Immature natural killer cell (primary cell): ENCODE measurements at regions not wholly inside any gene's neighbourhood (a gene's known extent, or its start where the extent isn't known, plus 50 kb on each side); places are given as distances from the start of the nearest gene placed in this dataset.

ENCODE experiments used
- DNase-seq, 3 donors: peaks; one replicate each; pipeline ENCODE4 v3.0.0; 2022; ENCODE audit warnings: mixed read lengths in 1 of 3
- H3K27ac Mint-ChIP-seq, 6 donors: one replicate each; pipeline ENCODE4 v1.8.0; 2020; ENCODE audit warnings: mixed read lengths in 6 of 6, mild to moderate bottlenecking in 5 of 6, inconsistent platforms in 4 of 6, moderate library complexity in 3 of 6
- H3K27me3 Mint-ChIP-seq, 3 donors: one replicate each; pipeline ENCODE4 v1.8.0; 2020 to 2021; ENCODE audit warnings: low read depth in 3 of 3, mild to moderate bottlenecking in 3 of 3, mixed read lengths in 3 of 3, moderate library complexity in 3 of 3, inconsistent platforms in 1 of 3
- H3K36me3 Mint-ChIP-seq, 3 donors: one replicate each; pipeline ENCODE4 v1.8.0; 2020; ENCODE audit warnings: mixed read lengths in 3 of 3, inconsistent platforms in 2 of 3, mild to moderate bottlenecking in 2 of 3
- H3K4me1 Mint-ChIP-seq, 2 donors: one replicate each; pipeline ENCODE4 v1.8.0; 2020; ENCODE audit warnings: inconsistent platforms in 2 of 2, mild to moderate bottlenecking in 2 of 2, mixed read lengths in 2 of 2, moderate library complexity in 1 of 2
- H3K4me3 Mint-ChIP-seq, 5 donors: one replicate each; pipeline ENCODE4 v1.8.0; 2020; ENCODE audit warnings: mild to moderate bottlenecking in 5 of 5, mixed read lengths in 5 of 5, inconsistent platforms in 3 of 5, moderate library complexity in 3 of 5
- H3K9me3 Mint-ChIP-seq, 6 donors: one replicate each; pipeline ENCODE4 v1.8.0; 2020; ENCODE audit warnings: mild to moderate bottlenecking in 6 of 6, mixed read lengths in 6 of 6, inconsistent platforms in 4 of 6, moderate library complexity in 3 of 6

- Mint-ChIP-seq H3K36me3 (no peaks in the 10 kb centered on the region), H3K9me3 (no peaks in the 10 kb centered on the region), H3K4me3 (no peak overlapping the region), H3K27me3 (peaks cover 1 to 3% (median 3%) of the 10 kb centered on the region in 3 donors), H3K4me1 (no peaks in the 10 kb centered on the region), H3K27ac (no peak overlapping the region)
- DNase-seq, result no peak
Measured at GRCh38 chr3:72331076-72331475, 517.2 kb downstream of the SHQ1 start.

- Mint-ChIP-seq H3K36me3 (no peaks in the 10 kb centered on the region), H3K4me1 (no peaks in the 10 kb centered on the region), H3K4me3 (no peak overlapping the region), H3K9me3 (no peaks in the 10 kb centered on the region), H3K27ac (no peak overlapping the region), H3K27me3 (peaks cover 0 to 3% (median 1%) of the 10 kb centered on the region in 3 donors)
- DNase-seq, result no peak
Measured at GRCh38 chr3:72329354-72329753, 518.9 kb downstream of the SHQ1 start.

GRCh38 chr3:72328755-72329277, 519.4 kb downstream of the SHQ1 start:
- H3K27me3 Mint-ChIP-seq, result peaks cover 0 to 3% (median 1%) of the 10 kb centered on the region in 3 donors
- H3K27ac Mint-ChIP-seq, result no peak overlapping the region
- no peak for DNase-seq
- H3K9me3 Mint-ChIP-seq, result no peaks in the 10 kb centered on the region
- no peaks in the 10 kb centered on the region for H3K36me3 Mint-ChIP-seq
- no peak overlapping the region for H3K4me3 Mint-ChIP-seq
- no peaks in the 10 kb centered on the region for H3K4me1 Mint-ChIP-seq

- H3K27me3 Mint-ChIP-seq, result peaks cover 0 to 3% (median 1%) of the 10 kb centered on the region in 3 donors
Measured at GRCh38 chr3:72327008-72327407, 521.2 kb downstream of the SHQ1 start.

GRCh38 chr3:72324253-72324811, 523.9 kb downstream of the SHQ1 start:
- H3K27ac Mint-ChIP-seq, result no peak overlapping the region
- H3K4me1 Mint-ChIP-seq, result no peaks in the 10 kb centered on the region
- no peak overlapping the region for H3K4me3 Mint-ChIP-seq
- H3K27me3 Mint-ChIP-seq, result peaks cover 0 to 5% (median 4%) of the 10 kb centered on the region in 3 donors
- no peaks in the 10 kb centered on the region for H3K36me3 Mint-ChIP-seq
- H3K9me3 Mint-ChIP-seq, result no peaks in the 10 kb centered on the region
- DNase-seq, result no peak

More at GRCh38 chr3:72327008-72327407, 521.2 kb downstream of the SHQ1 start:
- no peaks in the 10 kb centered on the region for H3K9me3 Mint-ChIP-seq
- H3K4me1 Mint-ChIP-seq, result no peaks in the 10 kb centered on the region
- H3K27ac Mint-ChIP-seq, result no peak overlapping the region
- no peaks in the 10 kb centered on the region for H3K36me3 Mint-ChIP-seq
- no peak overlapping the region for H3K4me3 Mint-ChIP-seq
- DNase-seq, result no peak

GRCh38 chr3:72323773-72324172, 524.5 kb downstream of the SHQ1 start:
- Mint-ChIP-seq H3K9me3 (no peaks in the 10 kb centered on the region), H3K36me3 (no peaks in the 10 kb centered on the region), H3K4me1 (no peaks in the 10 kb centered on the region), H3K4me3 (no peak overlapping the region), H3K27ac (no peak overlapping the region), H3K27me3 (peaks cover 0 to 5% (median 4%) of the 10 kb centered on the region in 3 donors)
- DNase-seq, result no peak

- H3K36me3 Mint-ChIP-seq, result no peaks in the 10 kb centered on the region
- no peaks in the 10 kb centered on the region for H3K9me3 Mint-ChIP-seq
- H3K4me3 Mint-ChIP-seq, result no peak overlapping the region
- no peaks in the 10 kb centered on the region for H3K4me1 Mint-ChIP-seq
- DNase-seq, result no peak
- peaks cover 0 to 4% (median 2%) of the 10 kb centered on the region in 3 donors for H3K27me3 Mint-ChIP-seq
- H3K27ac Mint-ChIP-seq, result no peak overlapping the region
Measured at GRCh38 chr3:72322264-72322976, 525.8 kb downstream of the SHQ1 start.

GRCh38 chr3:72320955-72321303, 527.3 kb downstream of the SHQ1 start:
- Mint-ChIP-seq H3K27ac (no peak overlapping the region), H3K4me1 (no peaks in the 10 kb centered on the region), H3K9me3 (no peaks in the 10 kb centered on the region), H3K36me3 (no peaks in the 10 kb centered on the region), H3K4me3 (no peak overlapping the region), H3K27me3 (peaks cover 1 to 2% (median 2%) of the 10 kb centered on the region in 3 donors)
- DNase-seq, result no peak

GRCh38 chr3:72320095-72320954, 527.9 kb downstream of the SHQ1 start:
- Mint-ChIP-seq H3K9me3 (no peaks in the 10 kb centered on the region), H3K27me3 (peaks cover 1 to 2% (median 2%) of the 10 kb centered on the region in 3 donors), H3K27ac (no peak overlapping the region), H3K4me3 (no peak overlapping the region), H3K36me3 (no peaks in the 10 kb centered on the region), H3K4me1 (no peaks in the 10 kb centered on the region)
- no peak for DNase-seq

- peaks cover 1 to 2% (median 2%) of the 10 kb centered on the region in 3 donors for H3K27me3 Mint-ChIP-seq
- no peak for DNase-seq
- H3K27ac Mint-ChIP-seq, result no peak overlapping the region
- H3K9me3 Mint-ChIP-seq, result no peaks in the 10 kb centered on the region
- H3K36me3 Mint-ChIP-seq, result no peaks in the 10 kb centered on the region
- no peak overlapping the region for H3K4me3 Mint-ChIP-seq
- H3K4me1 Mint-ChIP-seq, result no peaks in the 10 kb centered on the region
Measured at GRCh38 chr3:72319194-72320094, 528.8 kb downstream of the SHQ1 start.

GRCh38 chr3:72318504-72319193, 529.6 kb downstream of the SHQ1 start:
- Mint-ChIP-seq H3K9me3 (no peaks in the 10 kb centered on the region), H3K4me1 (no peaks in the 10 kb centered on the region), H3K27ac (no peak overlapping the region), H3K4me3 (no peak overlapping the region), H3K27me3 (peaks cover 1 to 2% (median 2%) of the 10 kb centered on the region in 3 donors), H3K36me3 (no peaks in the 10 kb centered on the region)
- DNase-seq, result no peak

- no peak overlapping the region for H3K4me3 Mint-ChIP-seq
- no peaks in the 10 kb centered on the region for H3K4me1 Mint-ChIP-seq
- no peaks in the 10 kb centered on the region for H3K36me3 Mint-ChIP-seq
- H3K27ac Mint-ChIP-seq, result no peak overlapping the region
- peaks cover 1 to 2% (median 2%) of the 10 kb centered on the region in 3 donors for H3K27me3 Mint-ChIP-seq
- no peaks in the 10 kb centered on the region for H3K9me3 Mint-ChIP-seq
- DNase-seq, result no peak
Measured at GRCh38 chr3:72317491-72317890, 530.8 kb downstream of the SHQ1 start.
